SK-N-SH treated with all-trans-retinoic acid at 6 μM for 48 hours (cell line): ENCODE measurements at regions not wholly inside any gene's neighbourhood (a gene's known extent, or its start where the extent isn't known, plus 50 kb on each side); places are given as distances from the start of the nearest gene placed in this dataset.

Source experiments
- ISL1 ChIP-seq: fragments of 250-450 bp; sonication (Bioruptor Pico); IDR thresholded peaks from 2 replicates; pipeline ENCODE4 v2.1.2; 2022; ENCODE audit warnings: mild to moderate bottlenecking, moderate library complexity
- PATZ1 ChIP-seq: fragments of 250-450 bp; sonication (Bioruptor Pico); IDR thresholded peaks from 2 replicates; pipeline ENCODE4 v1.8.0; 2020; ENCODE audit warnings: mild to moderate bottlenecking, moderate library complexity, borderline replicate concordance
- RARB ChIP-seq: fragments of 250-450 bp; sonication (Bioruptor Pico); IDR thresholded peaks from 2 replicates; pipeline ENCODE4 v1.8.0; 2021; ENCODE audit warnings: mild to moderate bottlenecking, moderate library complexity
- ZC3H10 ChIP-seq: fragments of 250-450 bp; sonication (Bioruptor Pico); IDR thresholded peaks from 2 replicates; pipeline ENCODE4 v1.5.1; 2021; ENCODE audit warnings: mild to moderate bottlenecking, moderate library complexity
- ZNF8 ChIP-seq: fragments of 450-650 bp; formaldehyde crosslinking; IDR thresholded peaks from 2 replicates; pipeline ENCODE4 v1.5.0; 2020; ENCODE audit warnings: mild to moderate bottlenecking, moderate library complexity

- no peak for TF ChIP-seq ZNF8 (CRISPR knock-in tag)
- TF ChIP-seq ZC3H10 (CRISPR knock-in tag), result no peak
- no peak for TF ChIP-seq RARB
- no peak for TF ChIP-seq ISL1 (CRISPR knock-in tag)
- TF ChIP-seq PATZ1 (CRISPR knock-in tag), result no peak
Measured at GRCh38 chr12:58341791-58342190, 400.4 kb downstream of the ATP23 start.
